ENCODE measurements at regions not wholly inside any gene's neighbourhood (a gene's known extent, or its start where the extent isn't known, plus 50 kb on each side); places are given as distances from the start of the nearest gene placed in this dataset.

DNA sequence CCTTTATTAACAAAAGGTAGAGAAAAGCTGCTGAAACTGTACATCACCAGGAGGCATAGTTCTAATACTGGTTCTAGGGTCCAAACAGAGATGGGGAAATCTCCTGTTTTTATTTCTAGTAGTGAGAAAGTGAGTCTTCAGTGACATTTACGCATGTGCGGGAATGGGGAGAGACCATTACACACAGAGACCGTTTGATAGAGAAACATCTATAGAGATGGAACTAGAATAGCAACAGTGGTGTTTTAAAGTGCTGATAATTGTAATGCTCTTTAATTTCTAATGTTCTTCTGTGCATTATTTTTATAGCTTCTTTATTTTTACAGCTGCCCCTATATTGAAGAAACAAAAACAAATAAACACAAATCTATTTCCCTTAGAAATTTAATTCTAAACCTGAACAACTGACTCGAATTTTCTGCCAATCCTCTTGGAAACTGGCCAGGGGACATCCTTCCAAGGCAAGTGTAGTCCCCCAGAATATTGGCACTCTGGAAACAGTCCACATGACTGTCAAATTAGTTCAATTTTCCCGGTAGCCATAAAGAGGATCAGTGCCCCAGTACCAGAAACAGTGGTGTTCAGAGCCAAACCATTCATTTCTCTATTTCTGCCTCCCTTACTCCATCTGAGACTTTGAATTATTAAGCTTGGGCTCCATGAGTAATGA is 260.9 kb downstream of the ICOS start:
- no peak overlapping the region for H3K4me3 Mint-ChIP-seq
- H3K36me3 Mint-ChIP-seq: peaks cover 1% of the 10 kb centered on the region
- H3K27ac Mint-ChIP-seq: no peak overlapping the region
- no peaks in the 10 kb centered on the region for H3K4me1 Mint-ChIP-seq
- peaks cover 1% of the 10 kb centered on the region for H3K27me3 Mint-ChIP-seq
- H3K9me3 Mint-ChIP-seq: no peaks in the 10 kb centered on the region

DNA sequence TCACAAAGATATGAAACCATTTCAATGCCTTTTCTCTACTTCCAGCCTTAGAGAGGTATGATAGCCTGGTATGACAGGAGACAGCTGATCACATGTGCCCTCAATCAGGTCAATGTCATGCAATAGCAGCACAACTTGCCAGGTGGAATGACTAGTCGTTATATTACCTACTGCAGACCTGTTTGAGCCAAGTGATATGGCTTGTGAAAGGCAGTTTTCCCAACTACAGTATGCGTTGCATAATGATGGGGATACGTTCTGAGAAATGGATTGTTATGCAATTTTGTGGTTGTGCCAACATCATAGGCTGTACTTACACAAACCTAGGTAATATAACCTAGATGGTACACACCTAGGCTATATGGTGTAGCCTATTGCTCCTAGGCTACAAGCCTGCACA is 262.8 kb downstream of the ICOS start:
- Mint-ChIP-seq H3K9me3 (no peaks in the 10 kb centered on the region), H3K36me3 (peaks cover 1% of the 10 kb centered on the region), H3K4me1 (no peaks in the 10 kb centered on the region), H3K27ac (no peak overlapping the region), H3K27me3 (peaks cover 1% of the 10 kb centered on the region), H3K4me3 (no peak overlapping the region)

DNA sequence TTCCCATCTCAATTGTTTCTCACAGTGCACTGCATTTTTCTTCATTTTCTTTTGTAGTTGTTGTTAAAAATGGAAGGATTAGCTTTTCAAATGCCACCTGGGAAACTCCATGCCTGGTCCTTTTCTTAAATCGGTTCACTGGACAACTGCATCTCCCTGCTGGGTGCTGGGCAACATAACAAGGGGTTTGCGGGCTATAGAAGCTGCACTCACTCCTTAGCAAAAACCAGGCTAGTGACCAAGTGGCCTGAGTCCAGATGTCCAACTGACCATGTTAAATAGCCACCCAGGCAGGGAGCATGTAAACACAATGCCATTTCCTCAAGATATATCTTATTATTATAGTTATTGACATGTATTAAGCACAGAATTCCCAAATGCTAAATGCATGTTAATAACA is 264.9 kb downstream of the ICOS start:
- Mint-ChIP-seq H3K4me3 (no peak overlapping the region), H3K27me3 (peaks cover 5% of the 10 kb centered on the region), H3K9me3 (no peaks in the 10 kb centered on the region), H3K36me3 (peaks cover 1% of the 10 kb centered on the region), H3K4me1 (no peaks in the 10 kb centered on the region), H3K27ac (no peak overlapping the region)

DNA sequence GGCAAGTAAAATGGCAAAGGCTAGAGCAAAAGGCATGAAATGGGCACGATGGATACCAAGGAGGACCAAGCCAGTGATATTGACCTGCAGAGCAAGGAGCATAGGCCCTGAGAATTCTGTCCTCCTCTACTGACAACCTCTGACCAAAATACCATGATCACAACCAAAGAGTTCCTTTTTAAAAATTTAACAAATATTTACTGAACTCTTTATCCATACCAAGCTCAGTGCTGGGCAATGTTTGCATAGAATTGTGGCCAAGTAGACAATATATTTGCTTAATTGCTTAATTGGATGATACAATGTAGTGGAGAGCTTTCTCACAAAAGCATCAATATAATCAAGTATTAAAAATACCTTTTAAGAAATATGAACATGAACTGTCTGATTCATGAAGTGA is 265.7 kb downstream of the ICOS start:
- no peaks in the 10 kb centered on the region for H3K4me1 Mint-ChIP-seq
- no peak overlapping the region for H3K4me3 Mint-ChIP-seq
- H3K9me3 Mint-ChIP-seq: no peaks in the 10 kb centered on the region
- no peaks in the 10 kb centered on the region for H3K36me3 Mint-ChIP-seq
- peaks cover 5% of the 10 kb centered on the region for H3K27me3 Mint-ChIP-seq
- H3K27ac Mint-ChIP-seq: no peak overlapping the region

DNA sequence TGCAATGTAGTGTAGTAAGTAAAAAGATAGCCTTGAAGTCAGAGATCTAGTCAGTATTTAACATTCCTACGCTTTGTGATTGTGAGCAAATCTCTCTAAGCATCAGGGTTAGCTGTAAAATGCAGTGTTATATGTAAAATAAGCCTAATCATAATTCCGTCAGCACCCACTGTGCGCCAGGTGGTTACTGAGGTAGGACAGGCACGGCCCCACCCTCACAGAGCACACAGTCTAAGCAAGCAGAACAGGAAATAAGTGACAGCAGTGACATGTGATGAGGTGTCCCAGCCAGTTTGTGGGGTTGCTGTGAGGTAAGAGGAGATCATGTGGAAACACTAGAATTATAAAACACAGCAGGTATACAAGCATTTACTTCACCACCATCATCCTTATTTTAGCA is 267.1 kb downstream of the ICOS start:
- H3K27me3 Mint-ChIP-seq: peaks cover 5% of the 10 kb centered on the region
- no peak overlapping the region for H3K4me3 Mint-ChIP-seq
- no peaks in the 10 kb centered on the region for H3K9me3 Mint-ChIP-seq
- H3K36me3 Mint-ChIP-seq: no peaks in the 10 kb centered on the region
- H3K4me1 Mint-ChIP-seq: no peaks in the 10 kb centered on the region
- H3K27ac Mint-ChIP-seq: no peak overlapping the region

DNA sequence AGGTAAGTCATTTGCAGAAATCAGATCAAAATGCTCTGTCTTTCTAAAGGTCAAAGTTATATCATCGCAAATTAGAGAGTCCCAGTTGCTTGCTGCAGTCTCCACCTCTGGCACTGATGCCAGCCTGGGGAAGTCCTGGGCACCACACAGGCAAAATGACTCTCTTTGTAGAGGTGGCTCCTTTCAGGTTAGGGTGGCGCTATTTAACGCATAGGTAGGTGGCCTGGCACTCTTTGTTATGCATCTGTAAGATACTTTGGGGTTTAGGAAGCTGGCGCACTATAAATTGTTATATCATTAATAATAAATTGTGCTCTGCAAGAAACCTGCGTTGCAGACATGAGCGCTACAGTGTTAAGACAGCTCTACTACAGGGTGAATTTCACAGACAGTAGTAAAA is 268.5 kb downstream of the ICOS start:
- Mint-ChIP-seq H3K27ac (no peak overlapping the region), H3K4me3 (no peak overlapping the region), H3K27me3 (peaks cover 5% of the 10 kb centered on the region), H3K4me1 (no peaks in the 10 kb centered on the region), H3K36me3 (no peaks in the 10 kb centered on the region), H3K9me3 (no peaks in the 10 kb centered on the region)

DNA sequence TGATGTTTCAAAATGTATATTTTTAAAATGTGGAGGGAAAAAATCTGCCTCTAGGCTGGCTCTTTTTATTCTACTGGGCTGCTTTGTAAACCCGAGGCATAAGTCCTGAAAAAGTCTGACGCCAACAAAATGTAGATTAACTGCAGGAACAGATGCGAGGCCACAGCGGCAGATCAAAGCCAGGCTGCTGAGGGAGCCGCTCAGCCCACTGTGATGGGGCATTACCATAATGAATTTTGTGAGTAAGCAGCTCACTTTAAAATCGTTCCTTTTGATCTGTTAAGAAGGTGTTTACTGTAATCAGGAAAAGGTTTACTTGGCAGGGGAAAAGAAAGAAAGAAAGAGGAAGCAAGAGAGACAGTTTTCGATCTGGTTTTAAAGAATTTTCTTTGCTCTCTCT is 269.0 kb downstream of the ICOS start:
- Mint-ChIP-seq H3K27ac (no peak overlapping the region), H3K9me3 (no peaks in the 10 kb centered on the region), H3K4me3 (no peak overlapping the region), H3K4me1 (no peaks in the 10 kb centered on the region), H3K27me3 (peaks cover 5% of the 10 kb centered on the region), H3K36me3 (no peaks in the 10 kb centered on the region)

DNA sequence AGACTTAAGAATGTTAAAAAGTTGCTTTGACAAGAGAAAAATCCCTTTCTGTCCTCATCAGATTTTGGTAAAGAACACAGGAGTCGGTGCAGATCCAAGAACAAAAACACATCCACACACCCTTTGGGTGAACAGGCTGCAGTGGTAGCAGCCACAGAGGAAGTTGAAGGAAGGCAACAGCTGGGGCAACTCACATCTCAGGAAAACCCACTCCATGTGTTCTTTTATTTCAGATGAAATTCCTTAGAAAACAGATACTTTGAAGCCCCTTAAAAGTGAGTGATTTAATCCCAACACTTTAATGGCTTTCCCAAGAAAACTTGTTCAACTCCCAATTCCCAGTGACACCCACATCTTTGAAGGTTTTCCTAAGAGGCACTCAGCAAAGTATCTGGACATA is 271.3 kb downstream of the ICOS start:
- no peak overlapping the region for H3K27ac Mint-ChIP-seq
- no peaks in the 10 kb centered on the region for H3K36me3 Mint-ChIP-seq
- H3K4me3 Mint-ChIP-seq: no peak overlapping the region
- no peaks in the 10 kb centered on the region for H3K9me3 Mint-ChIP-seq
- H3K27me3 Mint-ChIP-seq: peaks cover 4% of the 10 kb centered on the region
- no peaks in the 10 kb centered on the region for H3K4me1 Mint-ChIP-seq

DNA sequence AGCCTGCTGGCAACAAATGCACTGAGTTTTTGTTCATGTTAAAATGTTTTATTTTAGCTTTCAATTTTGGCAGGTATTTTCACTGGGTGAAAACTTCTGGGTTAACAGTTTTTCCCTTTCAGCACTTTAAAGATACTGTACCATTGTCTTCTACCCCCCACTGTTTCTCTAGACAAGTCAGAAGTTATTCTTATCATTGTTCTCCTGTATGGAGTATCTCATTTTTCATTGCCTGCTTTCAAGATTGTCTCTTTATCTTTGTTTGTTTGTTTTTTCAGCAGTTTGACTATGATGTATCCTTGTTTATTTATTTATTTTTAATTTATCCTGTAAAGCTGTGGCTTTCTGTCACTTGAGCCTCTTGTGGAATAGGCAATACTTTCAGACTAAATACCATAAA is 277.0 kb downstream of the ICOS start:
- no peaks in the 10 kb centered on the region for H3K4me1 Mint-ChIP-seq
- H3K36me3 Mint-ChIP-seq: no peaks in the 10 kb centered on the region
- peaks cover 3% of the 10 kb centered on the region for H3K27me3 Mint-ChIP-seq
- no peak overlapping the region for H3K27ac Mint-ChIP-seq
- peaks cover 15% of the 10 kb centered on the region for H3K9me3 Mint-ChIP-seq
- H3K4me3 Mint-ChIP-seq: no peak overlapping the region

DNA sequence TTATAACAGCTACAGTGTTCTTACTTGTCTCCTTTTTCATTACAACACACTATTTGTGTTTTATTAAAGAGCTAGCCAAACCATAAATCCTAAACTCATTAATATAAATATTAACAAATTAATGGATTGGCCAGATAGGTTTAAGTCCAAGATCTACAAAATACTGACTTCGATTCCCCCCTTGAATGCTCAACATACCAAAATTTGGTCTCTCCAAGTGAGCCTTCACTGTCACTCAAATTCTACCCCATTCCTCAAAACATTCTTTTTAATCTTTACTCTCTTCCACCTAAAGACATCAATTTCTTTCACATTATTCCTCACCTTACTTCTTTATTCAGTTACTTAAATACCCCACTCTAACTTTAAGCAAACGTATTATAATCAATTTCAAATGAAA is 281.5 kb downstream of the ICOS start:
- Mint-ChIP-seq H3K27me3 (peaks cover 3% of the 10 kb centered on the region), H3K9me3 (peaks cover 15% of the 10 kb centered on the region), H3K27ac (no peak overlapping the region)

DNA sequence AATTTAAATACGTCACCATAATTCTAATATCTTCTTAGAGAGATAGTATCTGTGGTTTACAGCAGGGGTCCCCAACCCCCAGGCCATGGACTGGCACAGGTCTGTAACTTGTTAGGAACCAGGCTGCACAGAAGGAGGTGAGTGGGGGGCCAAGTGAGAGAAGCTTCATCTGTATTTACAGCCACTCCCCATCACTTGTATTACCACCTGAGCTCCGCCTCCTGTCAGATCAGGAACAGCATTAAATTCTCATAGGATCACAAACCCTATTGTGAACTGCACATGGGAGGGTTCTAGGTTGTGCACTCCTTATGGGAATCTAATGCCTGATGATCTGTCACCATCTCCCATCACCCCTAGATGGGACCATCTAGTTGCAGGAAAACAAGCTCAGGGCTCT is 282.6 kb downstream of the ICOS start:
- H3K4me1 Mint-ChIP-seq: no peaks in the 10 kb centered on the region
- peaks cover 3% of the 10 kb centered on the region for H3K27me3 Mint-ChIP-seq
- H3K9me3 Mint-ChIP-seq: peaks cover 11% of the 10 kb centered on the region
- H3K36me3 Mint-ChIP-seq: no peaks in the 10 kb centered on the region
- no peak overlapping the region for H3K27ac Mint-ChIP-seq
- H3K4me3 Mint-ChIP-seq: no peak overlapping the region

More for the DNA sequence above, 281.5 kb downstream of the ICOS start:
- Mint-ChIP-seq H3K4me1 (no peaks in the 10 kb centered on the region), H3K36me3 (no peaks in the 10 kb centered on the region), H3K4me3 (no peak overlapping the region)

DNA sequence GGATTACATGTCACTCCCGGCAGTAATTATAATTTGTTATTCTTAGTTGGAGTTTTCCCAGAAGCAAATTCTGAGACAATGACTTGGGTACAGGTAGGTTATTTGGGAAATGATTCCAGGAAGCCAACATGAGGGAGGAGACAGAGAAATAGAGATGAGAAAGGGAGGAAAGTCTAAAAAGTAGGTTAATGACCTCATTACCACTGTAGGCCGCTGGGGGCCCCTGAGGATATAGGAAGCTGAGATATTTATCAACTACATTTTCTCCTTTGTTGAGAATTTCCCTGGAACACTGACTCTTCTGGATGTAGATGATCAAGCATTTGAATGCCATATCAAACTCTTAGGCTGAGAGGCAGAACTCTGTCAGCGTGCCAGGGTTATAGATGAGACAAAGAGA is 284.3 kb downstream of the ICOS start:
- Mint-ChIP-seq H3K4me3 (no peak overlapping the region), H3K4me1 (no peaks in the 10 kb centered on the region), H3K27ac (no peak overlapping the region), H3K27me3 (no peaks in the 10 kb centered on the region), H3K9me3 (peaks cover 1% of the 10 kb centered on the region), H3K36me3 (no peaks in the 10 kb centered on the region)

DNA sequence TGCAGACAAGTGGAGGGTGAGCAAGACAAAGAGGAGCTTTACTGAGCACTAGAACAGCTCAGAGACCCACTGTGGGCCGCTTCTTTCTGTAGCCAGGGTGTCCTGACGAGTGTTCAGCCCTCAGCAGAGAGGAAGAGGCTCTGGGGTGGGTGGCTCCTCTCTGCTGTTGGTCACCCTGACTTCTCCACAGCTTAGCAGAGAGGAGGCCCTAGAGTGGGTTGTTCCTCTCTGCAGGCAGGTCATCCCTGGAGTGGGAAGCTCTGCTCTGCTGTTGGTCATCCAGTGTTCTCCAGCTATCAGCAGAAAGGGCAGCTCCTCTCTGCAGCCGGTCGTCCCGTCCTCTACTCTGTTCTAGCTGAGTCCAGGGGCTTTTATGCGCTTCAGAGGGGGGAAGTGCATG is 286.5 kb downstream of the ICOS start:
- Mint-ChIP-seq H3K4me3 (no peak overlapping the region), H3K27ac (no peak overlapping the region), H3K36me3 (no peaks in the 10 kb centered on the region), H3K27me3 (no peaks in the 10 kb centered on the region), H3K9me3 (no peaks in the 10 kb centered on the region), H3K4me1 (no peaks in the 10 kb centered on the region)

DNA sequence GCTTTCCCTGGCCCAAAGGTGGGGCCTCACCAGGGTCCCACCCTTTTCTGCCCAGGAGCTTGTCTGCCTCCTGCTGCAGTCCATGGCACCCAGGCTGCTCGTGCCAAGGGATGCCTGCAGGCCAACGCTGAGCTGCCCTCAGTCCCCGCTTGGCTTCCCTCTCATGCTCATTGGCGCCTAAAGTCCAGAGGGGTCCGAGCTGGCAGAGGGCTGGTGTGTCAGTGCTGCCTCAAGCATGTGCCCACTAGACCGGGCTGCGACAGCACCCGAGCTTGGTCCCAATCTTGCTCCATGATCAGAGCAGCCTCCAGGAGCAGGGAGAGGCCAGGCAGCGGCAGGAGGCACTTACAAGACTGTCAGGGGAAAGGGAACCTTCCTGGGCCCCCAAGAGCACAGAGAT is 287.0 kb downstream of the ICOS start:
- H3K4me1 Mint-ChIP-seq: no peaks in the 10 kb centered on the region
- H3K27ac Mint-ChIP-seq: no peak overlapping the region
- no peaks in the 10 kb centered on the region for H3K27me3 Mint-ChIP-seq
- no peak overlapping the region for H3K4me3 Mint-ChIP-seq
- H3K9me3 Mint-ChIP-seq: no peaks in the 10 kb centered on the region
- no peaks in the 10 kb centered on the region for H3K36me3 Mint-ChIP-seq

DNA sequence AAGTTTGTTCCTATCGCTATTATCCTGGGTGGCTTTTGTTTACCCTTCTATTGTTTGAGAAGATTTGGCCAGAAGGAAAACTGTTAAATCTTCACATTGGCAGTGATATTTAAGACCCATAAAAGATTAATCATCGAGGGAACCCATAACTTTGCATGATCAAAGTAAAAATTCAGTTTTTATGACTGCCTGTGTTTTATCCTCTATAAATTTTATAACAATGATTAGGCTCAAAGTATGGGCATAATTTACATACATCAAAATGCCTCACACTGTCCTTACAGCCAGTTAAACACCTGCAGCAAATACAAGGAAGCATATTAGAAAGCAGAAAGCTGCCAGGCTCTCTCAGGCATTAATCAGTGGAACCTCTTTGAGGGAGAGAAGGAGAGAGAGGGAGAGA is 289.1 kb downstream of the ICOS start:
- Mint-ChIP-seq H3K4me3 (no peak overlapping the region), H3K9me3 (no peaks in the 10 kb centered on the region), H3K27me3 (no peaks in the 10 kb centered on the region), H3K27ac (no peak overlapping the region), H3K4me1 (no peaks in the 10 kb centered on the region), H3K36me3 (no peaks in the 10 kb centered on the region)

DNA sequence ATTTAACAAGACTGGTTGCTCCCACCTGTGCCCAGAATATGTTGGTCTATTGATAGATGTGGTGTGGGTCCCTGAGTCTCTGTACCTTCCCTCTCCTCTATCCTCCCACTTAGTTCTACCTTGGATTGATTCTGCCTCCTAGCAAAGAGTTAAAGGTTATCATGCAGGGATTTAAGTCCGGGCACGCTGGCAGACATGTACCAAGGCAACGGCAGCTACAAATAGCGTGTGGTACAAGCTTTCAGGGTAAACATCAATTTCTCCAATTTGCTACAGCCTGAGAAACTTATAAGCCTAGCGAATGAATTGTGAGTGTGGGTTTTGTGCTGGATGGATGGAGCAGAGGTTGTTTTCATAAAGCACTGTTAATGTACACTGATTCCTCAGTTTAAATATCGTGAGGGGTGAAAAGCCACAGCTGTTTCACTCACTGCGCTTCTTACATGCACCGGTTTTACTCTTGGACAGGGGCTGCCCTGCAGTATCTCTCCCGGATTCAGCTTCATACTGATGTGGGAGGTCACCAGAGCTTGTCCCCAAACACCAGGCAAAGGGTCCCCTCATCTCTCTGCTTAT is 289.8 kb downstream of the ICOS start:
- no peak overlapping the region for H3K4me3 Mint-ChIP-seq
- no peaks in the 10 kb centered on the region for H3K4me1 Mint-ChIP-seq
- no peaks in the 10 kb centered on the region for H3K36me3 Mint-ChIP-seq
- H3K9me3 Mint-ChIP-seq: no peaks in the 10 kb centered on the region
- no peaks in the 10 kb centered on the region for H3K27me3 Mint-ChIP-seq
- no peak overlapping the region for H3K27ac Mint-ChIP-seq

Data from activated naive CD4-positive, alpha-beta T cell treated with anti-CD3 and anti-CD28 coated beads, Interleukin-2, amount 50 U/mL, for 24 hours (primary cell).